ENCODE measurements at regions not wholly inside any gene's neighbourhood (a gene's known extent, or its start where the extent isn't known, plus 50 kb on each side); places are given as distances from the start of the nearest gene placed in this dataset.
"Not testable (repeated sequence)": the region's sequence is repeated elsewhere in the genome, so short reads cannot be mapped to it uniquely, and the experiment has no call there.

- not testable (repeated sequence) for H3K4me3 ChIP-seq (ENCODE audit: low read length); H3K27ac ChIP-seq (ENCODE audit: low read depth, low read length); H3K27me3 ChIP-seq (ENCODE audit: insufficient read depth, low read length); H3K9me3 ChIP-seq (ENCODE audit: insufficient read depth, low read depth, low read length); H3K9ac ChIP-seq (ENCODE audit: low read depth, low read length); H3K4me1 ChIP-seq (ENCODE audit: insufficient read depth, low read length); H3K36me3 ChIP-seq (ENCODE audit: insufficient read depth, low read length)
- WGBS = 85% methylated on average over 1 of the region's 13 CpGs
These were observed 87.7 kb upstream of the PZP start for GRCh38 chr12:9295872-9296271.

- H3K4me3 ChIP-seq (ENCODE audit: low read length); H3K9me3 ChIP-seq (ENCODE audit: insufficient read depth, low read depth, low read length); H3K36me3 ChIP-seq (ENCODE audit: insufficient read depth, low read length); H3K27ac ChIP-seq (ENCODE audit: low read depth, low read length); H3K4me1 ChIP-seq (ENCODE audit: insufficient read depth, low read length); H3K9ac ChIP-seq (ENCODE audit: low read depth, low read length); H3K27me3 ChIP-seq (ENCODE audit: insufficient read depth, low read length): not testable (repeated sequence)
- WGBS = 94% methylated on average over 11 of the region's 16 CpGs
These were observed 86.0 kb upstream of the PZP start for GRCh38 chr12:9294072-9294620.

DNA sequence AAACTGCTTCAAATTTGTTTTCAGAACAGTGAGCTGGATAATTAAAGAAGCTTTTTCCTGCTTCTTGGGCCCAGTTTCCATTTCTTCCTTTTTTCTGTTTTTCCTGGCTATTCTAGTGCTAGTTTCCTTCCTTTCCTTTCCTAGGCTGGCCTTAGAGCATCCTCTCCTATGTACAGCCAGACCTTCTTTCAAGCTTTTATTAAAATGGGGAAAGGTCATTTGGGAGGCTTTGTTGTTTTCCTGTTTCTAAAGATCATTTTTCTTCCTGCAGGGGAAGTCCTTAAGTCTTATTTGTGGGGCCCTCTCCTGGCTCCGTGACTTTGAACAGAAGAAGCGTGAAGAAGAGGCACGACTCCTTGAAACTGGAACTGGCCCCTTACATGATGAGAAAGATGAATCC lies 85.2 kb upstream of the PZP start:
- H3K9ac ChIP-seq (ENCODE audit: low read depth, low read length); H3K36me3 ChIP-seq (ENCODE audit: insufficient read depth, low read length); H3K9me3 ChIP-seq (ENCODE audit: insufficient read depth, low read depth, low read length); H3K4me1 ChIP-seq (ENCODE audit: insufficient read depth, low read length); H3K4me3 ChIP-seq (ENCODE audit: low read length); H3K27ac ChIP-seq (ENCODE audit: low read depth, low read length); H3K27me3 ChIP-seq (ENCODE audit: insufficient read depth, low read length): not testable (repeated sequence)
- no CpG with 5 or more reads among the region's 3 CpGs for WGBS

GRCh38 chr12:9289984-9290383 lies 81.8 kb upstream of the PZP start:
- not testable (repeated sequence) for H3K36me3 ChIP-seq (ENCODE audit: insufficient read depth, low read length); H3K4me1 ChIP-seq (ENCODE audit: insufficient read depth, low read length); H3K9ac ChIP-seq (ENCODE audit: low read depth, low read length); H3K27me3 ChIP-seq (ENCODE audit: insufficient read depth, low read length); H3K9me3 ChIP-seq (ENCODE audit: insufficient read depth, low read depth, low read length); H3K4me3 ChIP-seq (ENCODE audit: low read length); H3K27ac ChIP-seq (ENCODE audit: low read depth, low read length)
- no CpG with 5 or more reads among the region's 5 CpGs for WGBS

DNA sequence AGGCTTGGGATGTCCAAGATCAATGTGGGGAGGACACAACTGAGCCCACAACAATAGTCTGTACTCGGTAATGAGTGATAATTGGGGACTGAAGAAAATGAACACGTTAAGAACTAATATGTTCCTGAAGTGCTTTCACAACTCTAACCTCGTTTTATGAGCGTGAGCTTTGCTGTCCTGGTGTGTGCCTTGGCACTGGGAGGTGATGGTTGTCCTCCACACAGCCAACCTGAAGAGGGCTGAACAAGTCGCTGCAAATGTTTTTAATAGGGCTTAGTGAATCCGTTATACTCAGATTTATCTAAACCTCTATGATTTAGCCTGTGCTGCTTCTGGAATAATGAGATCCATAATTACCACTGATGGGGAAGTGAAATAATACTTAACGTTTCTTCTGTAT lies 76.5 kb upstream of the PZP start:
- not testable (repeated sequence) for H3K36me3 ChIP-seq (ENCODE audit: insufficient read depth, low read length); H3K27ac ChIP-seq (ENCODE audit: low read depth, low read length); H3K4me1 ChIP-seq (ENCODE audit: insufficient read depth, low read length); H3K4me3 ChIP-seq (ENCODE audit: low read length); H3K9ac ChIP-seq (ENCODE audit: low read depth, low read length); H3K27me3 ChIP-seq (ENCODE audit: insufficient read depth, low read length); H3K9me3 ChIP-seq (ENCODE audit: insufficient read depth, low read depth, low read length)
- no CpG with 5 or more reads among the region's 7 CpGs for WGBS

DNA sequence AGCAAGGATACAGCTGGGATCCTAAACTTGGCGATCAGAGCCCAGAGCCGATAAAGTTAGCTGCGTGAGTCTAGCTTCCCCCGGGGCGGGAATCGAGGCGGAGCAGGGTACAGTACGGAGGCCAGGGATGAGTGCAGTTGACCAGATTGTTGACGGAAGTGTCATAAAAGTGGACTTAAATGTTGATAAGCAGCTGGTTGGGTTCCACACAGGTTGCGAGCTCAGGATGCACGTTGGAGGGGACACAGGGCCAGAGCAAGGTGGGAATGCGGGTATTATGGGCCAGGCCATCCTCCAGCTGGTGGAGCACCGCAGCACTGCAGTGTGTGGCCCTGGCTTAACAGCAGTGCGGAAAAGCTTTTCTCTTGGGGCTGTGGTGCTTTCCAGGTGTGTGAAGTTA lies 76.0 kb upstream of the PZP start:
- H3K27ac ChIP-seq (ENCODE audit: low read depth, low read length); H3K27me3 ChIP-seq (ENCODE audit: insufficient read depth, low read length); H3K9me3 ChIP-seq (ENCODE audit: insufficient read depth, low read depth, low read length); H3K9ac ChIP-seq (ENCODE audit: low read depth, low read length); H3K4me1 ChIP-seq (ENCODE audit: insufficient read depth, low read length); H3K36me3 ChIP-seq (ENCODE audit: insufficient read depth, low read length): not testable (repeated sequence)
- peak overlapping the region; percentile 45 for H3K4me3 ChIP-seq (ENCODE audit: low read length)
- WGBS = no CpG with 5 or more reads among the region's 14 CpGs

DNA sequence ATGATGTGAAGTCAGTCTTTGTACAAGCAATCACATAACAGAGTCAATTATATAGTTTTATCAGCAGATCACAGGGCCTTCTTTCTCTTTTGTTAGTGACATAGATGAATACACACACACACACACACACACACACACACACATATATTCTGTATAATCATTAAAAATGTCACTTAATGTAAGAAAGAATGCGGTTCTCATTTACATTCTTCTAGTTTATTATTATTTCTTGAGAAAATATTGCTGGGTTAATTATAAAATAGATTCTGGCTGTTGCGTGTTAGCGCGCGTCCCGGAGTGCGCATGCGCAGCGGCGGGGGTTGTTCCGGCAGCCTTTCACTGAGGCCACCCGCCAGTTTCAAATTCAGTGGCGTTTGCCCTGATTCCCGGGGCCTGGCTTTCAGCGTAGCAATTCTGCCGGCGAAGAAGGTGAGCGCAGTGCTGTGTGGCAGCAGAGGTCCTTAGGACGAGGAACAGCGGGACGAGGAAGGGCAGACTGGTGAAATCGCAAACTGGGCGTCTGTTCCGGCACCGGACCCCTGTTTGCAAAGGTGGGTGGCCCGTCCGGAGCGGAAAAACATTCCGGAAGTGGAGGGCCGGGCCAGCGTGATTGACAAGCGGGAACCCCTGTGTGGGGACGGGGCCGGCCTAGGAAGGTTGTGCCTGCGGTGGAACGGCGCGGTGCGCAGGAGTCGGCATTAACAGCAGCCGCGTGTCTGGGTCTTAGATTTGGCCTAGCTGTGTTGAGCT lies 75.3 kb upstream of the PZP start:
- H3K27me3 ChIP-seq (ENCODE audit: insufficient read depth, low read length); H3K36me3 ChIP-seq (ENCODE audit: insufficient read depth, low read length); H3K4me1 ChIP-seq (ENCODE audit: insufficient read depth, low read length); H3K9me3 ChIP-seq (ENCODE audit: insufficient read depth, low read depth, low read length); H3K27ac ChIP-seq (ENCODE audit: low read depth, low read length); H3K9ac ChIP-seq (ENCODE audit: low read depth, low read length): not testable (repeated sequence)
- H3K4me3 ChIP-seq (ENCODE audit: low read length) = peak overlapping the region; percentile 50
- WGBS = 0% methylated on average over 10 of the region's 42 CpGs

- Histone ChIP-seq H3K27me3 (ENCODE audit: insufficient read depth, low read length) (no peaks in the 10 kb centered on the region; the same call in 1 of the 2 replicates), H3K4me3 (ENCODE audit: low read length) (no peak overlapping the region), H3K4me1 (ENCODE audit: insufficient read depth, low read length) (no peaks in the 10 kb centered on the region), H3K9me3 (ENCODE audit: insufficient read depth, low read depth, low read length) (no peaks in the 10 kb centered on the region), H3K36me3 (ENCODE audit: insufficient read depth, low read length) (no peaks in the 10 kb centered on the region), H3K9ac (ENCODE audit: low read depth, low read length) (no peak overlapping the region), H3K27ac (ENCODE audit: low read depth, low read length) (no peak overlapping the region)
- 87% methylated on average over 4 of the region's 4 CpGs for WGBS
These were observed 68.8 kb upstream of the PZP start for GRCh38 chr12:9276990-9277389.

DNA sequence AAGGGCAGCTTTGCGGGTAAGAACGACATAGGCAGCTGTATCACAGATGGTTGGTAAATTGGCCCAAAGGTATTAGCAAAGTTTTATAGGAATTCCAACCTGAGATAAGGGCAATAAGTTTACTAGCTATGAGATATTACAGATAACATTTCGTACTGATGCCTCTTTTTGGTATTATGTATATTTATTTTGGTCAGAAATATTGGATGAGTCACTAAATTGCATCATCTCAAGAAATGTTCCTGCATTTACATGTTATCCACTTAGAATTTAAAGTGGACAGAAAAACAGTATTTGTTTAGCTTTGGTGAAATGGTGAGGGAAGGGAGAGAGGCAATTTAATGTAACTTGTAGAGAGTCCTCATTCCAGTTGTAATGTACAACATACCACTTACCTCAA lies 65.1 kb upstream of the PZP start:
- no peak overlapping the region for H3K27ac ChIP-seq (ENCODE audit: low read depth, low read length)
- no peaks in the 10 kb centered on the region for H3K9me3 ChIP-seq (ENCODE audit: insufficient read depth, low read depth, low read length)
- H3K4me1 ChIP-seq (ENCODE audit: insufficient read depth, low read length) = no peaks in the 10 kb centered on the region
- no peak overlapping the region for H3K9ac ChIP-seq (ENCODE audit: low read depth, low read length)
- WGBS = 98% methylated on average over 3 of the region's 3 CpGs
- H3K27me3 ChIP-seq (ENCODE audit: insufficient read depth, low read length) = no peaks in the 10 kb centered on the region
- no peak overlapping the region for H3K4me3 ChIP-seq (ENCODE audit: low read length)
- no peaks in the 10 kb centered on the region for H3K36me3 ChIP-seq (ENCODE audit: insufficient read depth, low read length)

DNA sequence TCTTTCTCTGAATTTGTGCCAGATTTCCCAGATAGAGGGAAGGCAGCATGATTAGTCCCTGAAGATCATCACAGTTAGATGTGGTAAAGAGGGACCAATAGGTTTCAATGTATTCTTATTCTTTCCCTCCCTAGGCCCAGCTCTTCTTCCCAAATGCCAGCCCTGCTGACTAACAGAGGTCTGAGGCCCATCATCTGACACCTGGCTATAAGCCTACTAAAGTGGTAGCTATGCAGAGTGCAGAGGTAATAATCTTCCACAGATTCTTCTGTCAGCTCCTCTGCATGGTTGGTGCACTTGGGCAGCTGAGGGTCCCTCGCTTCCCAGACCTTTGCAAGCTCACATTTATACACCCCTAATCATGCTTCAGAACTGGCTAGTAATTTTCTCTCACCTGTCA lies 63.7 kb upstream of the PZP start:
- Histone ChIP-seq H3K4me3 (ENCODE audit: low read length) (no peak overlapping the region), H3K36me3 (ENCODE audit: insufficient read depth, low read length) (no peaks in the 10 kb centered on the region), H3K9ac (ENCODE audit: low read depth, low read length) (no peak overlapping the region), H3K9me3 (ENCODE audit: insufficient read depth, low read depth, low read length) (no peaks in the 10 kb centered on the region), H3K27ac (ENCODE audit: low read depth, low read length) (no peak overlapping the region), H3K27me3 (ENCODE audit: insufficient read depth, low read length) (no peaks in the 10 kb centered on the region), H3K4me1 (ENCODE audit: insufficient read depth, low read length) (no peaks in the 10 kb centered on the region)
- WGBS = 81% methylated on average over 1 of the region's 1 CpG

- WGBS = 88% methylated on average over 1 of the region's 1 CpG
- H3K4me3 ChIP-seq (ENCODE audit: low read length) = no peak overlapping the region
- no peaks in the 10 kb centered on the region for H3K9me3 ChIP-seq (ENCODE audit: insufficient read depth, low read depth, low read length)
- no peaks in the 10 kb centered on the region for H3K36me3 ChIP-seq (ENCODE audit: insufficient read depth, low read length)
- no peak overlapping the region for H3K27ac ChIP-seq (ENCODE audit: low read depth, low read length)
- no peak overlapping the region for H3K9ac ChIP-seq (ENCODE audit: low read depth, low read length)
- no peaks in the 10 kb centered on the region for H3K27me3 ChIP-seq (ENCODE audit: insufficient read depth, low read length)
- no peaks in the 10 kb centered on the region for H3K4me1 ChIP-seq (ENCODE audit: insufficient read depth, low read length)
These were observed 56.4 kb upstream of the PZP start for GRCh38 chr12:9264546-9264945.

GRCh38 chr12:9260931-9261330 lies 52.7 kb upstream of the PZP start:
- H3K27ac ChIP-seq (ENCODE audit: low read depth, low read length) = no peak overlapping the region
- no peak overlapping the region for H3K9ac ChIP-seq (ENCODE audit: low read depth, low read length)
- peaks cover 12% of the 10 kb centered on the region for H3K4me1 ChIP-seq (ENCODE audit: insufficient read depth, low read length)
- H3K9me3 ChIP-seq (ENCODE audit: insufficient read depth, low read depth, low read length) = no peaks in the 10 kb centered on the region
- H3K27me3 ChIP-seq (ENCODE audit: insufficient read depth, low read length) = no peaks in the 10 kb centered on the region
- no peak overlapping the region for H3K4me3 ChIP-seq (ENCODE audit: low read length)
- H3K36me3 ChIP-seq (ENCODE audit: insufficient read depth, low read length) = no peaks in the 10 kb centered on the region
